ENCODE measurements at regions not wholly inside any gene's neighbourhood (a gene's known extent, or its start where the extent isn't known, plus 50 kb on each side); places are given as distances from the start of the nearest gene placed in this dataset.

DNA sequence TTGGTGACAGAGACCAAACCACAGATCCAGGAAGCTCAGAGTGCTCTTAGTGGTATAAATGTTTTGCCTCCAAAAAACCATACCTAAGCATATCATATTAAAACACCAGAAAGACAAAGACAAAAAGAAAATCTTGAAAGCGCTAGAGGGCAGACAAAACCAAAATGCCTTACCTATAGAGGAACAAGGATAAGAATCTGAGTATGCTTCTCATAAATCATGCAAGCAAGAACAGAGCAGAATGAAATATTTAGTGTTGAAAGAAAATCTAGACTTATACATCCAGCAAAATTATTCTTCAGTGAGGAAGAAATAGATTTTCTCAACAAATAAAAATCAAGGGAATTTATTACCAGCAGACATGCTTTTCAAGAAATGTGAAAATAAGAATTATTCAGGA lies 941.0 kb upstream of the INTU start:
- TF ChIP-seq ZNF274 (IDR thresholded peaks at IDR 0.05; ENCODE audit: low read depth, low read length) (no peak), SUZ12 (IDR thresholded peaks at IDR 0.05; ENCODE audit: extremely low read depth, insufficient read depth, insufficient read length) (no peak)
